K562 (cell line): ENCODE measurements at regions not wholly inside any gene's neighbourhood (a gene's known extent, or its start where the extent isn't known, plus 50 kb on each side); places are given as distances from the start of the nearest gene placed in this dataset.

Source experiments
- ATAC-seq: fragments of 200-7000 bp; cut with Tn5 transposase; 3 replicates; pipeline ENCODE4 v1.9.1; 2020; ENCODE audit warnings: moderate library complexity
- BruUV-seq: library from RNA; stranded (reverse); fragments of 400-500 nt; replicated peaks from 2 replicates; lab custom pipeline; 2021; lab: Mats Ljungman, UMichigan
- CTCF ChIA-PET: fragments of 300-600 bp; formaldehyde crosslinking; extraction: SDS; loops from one replicate; lab custom pipeline; 2021; ENCODE audit warnings: low intra/inter-chr PET ratio; lab: Yijun Ruan, JAX
- POLR2A ChIA-PET: fragments of 300-600, 350-650 bp; sonication (Branson Sonifier 250); formaldehyde crosslinking; extraction: SDS; loops from one replicate; lab custom pipeline; 2021; ENCODE audit warnings: antibody characterized with exemption, inconsistent platforms; lab: Yijun Ruan, JAX
- DNase-seq, 4 experiments: peaks; one replicate each; pipeline versions ENCODE4 v3.0.0 to v3.0.0-alpha.2; 2011 to 2018; ENCODE audit warnings: low spot score in 3 of 4, mixed read lengths in 3 of 4; ENCODE audit errors: extremely low read depth in 1 of 4
- FAIRE-seq: peaks from 2 replicates; lab custom pipeline; 2011; peaks lifted over from hg19 to GRCh38; lab: Jason Lieb, UNC
- H2AFZ ChIP-seq: 2 replicates; pipeline ENCODE4 v1.6.0; 2011; ENCODE audit warnings: low read depth, low read length, control low read depth, inconsistent platforms
- H3K27ac ChIP-seq: fragments of 200-600 bp; 3 replicates; pipeline ENCODE4 v1.8.0; 2011; ENCODE audit warnings: low read depth, mild to moderate bottlenecking, control low read depth, inconsistent platforms, low read length, moderate library complexity, mixed read lengths; ENCODE audit errors: extremely low read depth
- H3K27me3 ChIP-seq, 2 experiments: fragments of 300-600 bp in 1 of 2; 2 replicates in 1 of 2; 3 replicates in 1 of 2; pipeline versions ENCODE4 v1.6.0 to v1.8.0; 2011; ENCODE audit warnings: inconsistent platforms in 2 of 2, low read length in 2 of 2, mild to moderate bottlenecking in 1 of 2, mixed read lengths in 1 of 2, moderate library complexity in 1 of 2; ENCODE audit not compliant: control insufficient read depth in 2 of 2, insufficient read depth in 2 of 2
- H3K36me3 ChIP-seq: fragments of 300-600 bp; 3 replicates; pipeline ENCODE4 v1.8.0; 2011; ENCODE audit warnings: mild to moderate bottlenecking, low read length, inconsistent platforms; ENCODE audit not compliant: control insufficient read depth, insufficient read depth
- H3K4me1 ChIP-seq, 2 experiments: fragments of 200-600 bp in 1 of 2; replicated peaks in 1 of 2; 2 replicates in 1 of 2; 3 replicates in 1 of 2; pipeline versions ENCODE4 v1.5.1 to v1.8.0; 2011; ENCODE audit warnings: inconsistent platforms in 2 of 2, low read length in 2 of 2, mild to moderate bottlenecking in 1 of 2, mixed read lengths in 1 of 2, moderate library complexity in 1 of 2; ENCODE audit not compliant: control insufficient read depth in 2 of 2, insufficient read depth in 2 of 2
- H3K4me2 ChIP-seq: 2 replicates; pipeline ENCODE4 v1.6.1; 2011; ENCODE audit warnings: low read length, control low read depth, inconsistent platforms, mixed read lengths; ENCODE audit not compliant: insufficient read depth
- H3K4me3 ChIP-seq: fragments of 200-600 bp; sonication (generic), shearing (Covaris generic); 2 replicates; pipeline ENCODE4 v1.5.1; 2016; ENCODE audit warnings: control low read depth, inconsistent platforms
- H3K79me2 ChIP-seq: fragments of 200-600 bp; 3 replicates; pipeline ENCODE4 v1.8.0; 2011; ENCODE audit warnings: low read length, inconsistent platforms; ENCODE audit not compliant: control insufficient read depth, insufficient read depth
- H3K9ac ChIP-seq, 2 experiments: 2 replicates each; pipeline versions ENCODE4 v1.6.0 to v1.6.1; 2011; ENCODE audit warnings: low read depth in 2 of 2, low read length in 2 of 2, control low read depth in 1 of 2, inconsistent platforms in 1 of 2, mild to moderate bottlenecking in 1 of 2, mixed read lengths in 1 of 2; ENCODE audit not compliant: insufficient read depth in 1 of 2
- H3K9me1 ChIP-seq: one replicate; pipeline ENCODE4 v1.6.0; 2011; ENCODE audit warnings: inconsistent platforms, mild to moderate bottlenecking, low read length, moderate library complexity; ENCODE audit not compliant: control insufficient read depth, insufficient read depth
- H3K9me3 ChIP-seq: replicated peaks from 2 replicates; pipeline ENCODE4 v1.5.1; 2011; ENCODE audit warnings: low read depth, low read length, inconsistent platforms; ENCODE audit not compliant: control insufficient read depth, insufficient read depth
- H4K20me1 ChIP-seq: replicated peaks from 2 replicates; pipeline ENCODE4 v1.6.1; 2011; ENCODE audit warnings: low read length, inconsistent platforms, mixed read lengths; ENCODE audit not compliant: control insufficient read depth, insufficient read depth
- ATF7 ChIP-seq: fragments of 450-650 bp; IDR thresholded peaks from 2 replicates; pipeline ENCODE4 v1.7.1; 2014; ENCODE audit warnings: mild to moderate bottlenecking, moderate library complexity
- E2F4 ChIP-seq: sonication (generic); formaldehyde crosslinking; IDR thresholded peaks from 2 replicates; pipeline ENCODE4 v1.8.0; 2022; ENCODE audit warnings: mild to moderate bottlenecking, low read depth, missing genetic modification reagents
- FOXM1 ChIP-seq, 2 experiments: fragments of 450-650 bp in 1 of 2; sonication (generic) in 1 of 2; formaldehyde crosslinking in 1 of 2; IDR thresholded peaks; 2 replicates each; pipeline versions ENCODE4 v1.6.1 to v1.9.0; 2017 to 2022; ENCODE audit warnings: low read depth in 2 of 2, mild to moderate bottlenecking in 2 of 2, missing genetic modification reagents in 1 of 2, moderate library complexity in 1 of 2
- ILF3 ChIP-seq: fragments of 450-650 bp; IDR thresholded peaks from 2 replicates; pipeline ENCODE4 v1.6.1; 2018; ENCODE audit warnings: antibody characterized with exemption, mild to moderate bottlenecking, moderate library complexity, borderline replicate concordance
- RB1 ChIP-seq: fragments of 450-650 bp; IDR thresholded peaks from 2 replicates; pipeline ENCODE4 v1.6.1; 2017; ENCODE audit warnings: low read depth, mild to moderate bottlenecking
- SAP30 ChIP-seq: fragments of 200-600 bp; sonication (generic); IDR thresholded peaks from 2 replicates; pipeline ENCODE4 v1.6.1; 2012; ENCODE audit warnings: borderline replicate concordance, low read depth, mild to moderate bottlenecking, moderate library complexity, low read length, control low read depth, inconsistent platforms; ENCODE audit not compliant: insufficient read depth, poor library complexity, severe bottlenecking
- XRCC4 ChIP-seq: IDR thresholded peaks from one replicate; pipeline ENCODE4 v1.6.1; 2011; ENCODE audit not compliant: insufficient read depth, insufficient read length; ENCODE audit errors: extremely low read depth
- ZBTB8A ChIP-seq: fragments of 450-650 bp; IDR thresholded peaks from 2 replicates; pipeline ENCODE4 v1.6.1; 2018; ENCODE audit warnings: mild to moderate bottlenecking, moderate library complexity; ENCODE audit not compliant: partially characterized antibody
- ZNF445 ChIP-seq: fragments of 250-450 bp; sonication (Bioruptor Pico); IDR thresholded peaks from 2 replicates; pipeline ENCODE4 v1.4.0; 2020; ENCODE audit warnings: low read depth, mild to moderate bottlenecking, moderate library complexity
- ZNF785 ChIP-seq: fragments of 250-450 bp; sonication (Bioruptor Pico); IDR thresholded peaks from 2 replicates; pipeline ENCODE4 v1.4.0; 2020; ENCODE audit warnings: mild to moderate bottlenecking
- WGBS: fragments of 100-300 bp; shearing (Covaris generic); methylation state at CpG from one replicate; pipeline ENCODE4 v1.1.6; 2016; ENCODE audit warnings: low coverage, mixed read lengths; ENCODE audit not compliant: insufficient coverage; ENCODE audit errors: missing lambda C conversion rate; 5-methylcytosine and 5-hydroxymethylcytosine counted together
- in situ Hi-C: fragments of 300-500 bp; cut with MboI; formaldehyde crosslinking; loops from 4 replicates; pipeline ENCODE4 v1.15.0; 2018; ENCODE audit warnings: inconsistent platforms, mixed read lengths
- intact Hi-C: fragments of 100-400 bp; cut with micrococcal nuclease; formaldehyde crosslinking; loops from 2 replicates; pipeline ENCODE4 v1.14.2; 2022
- TF ChIP-seq, protein P1 (sequence below), 2 experiments: fragments of 200-800 bp in 1 of 2; sonication (Bioruptor generic) in 1 of 2; sonication (generic) in 1 of 2; formaldehyde crosslinking in 1 of 2; IDR thresholded peaks in 1 of 2; conservative IDR thresholded peaks in 1 of 2; 2 replicates each; pipeline versions ENCODE4 v1.5.0 to v1.6.1; 2016 to 2020; ENCODE audit warnings: missing compliant biosample characterization in 1 of 2, missing genetic modification characterization in 1 of 2, missing genetic modification reagents in 1 of 2
- TF ChIP-seq, protein P2 (sequence below): fragments of 250-450 bp; sonication (Bioruptor Pico); IDR thresholded peaks from 2 replicates; pipeline ENCODE4 v1.8.0; 2022; ENCODE audit warnings: moderate library complexity, mild to moderate bottlenecking, inconsistent platforms

- TF ChIP-seq, protein P1, sequence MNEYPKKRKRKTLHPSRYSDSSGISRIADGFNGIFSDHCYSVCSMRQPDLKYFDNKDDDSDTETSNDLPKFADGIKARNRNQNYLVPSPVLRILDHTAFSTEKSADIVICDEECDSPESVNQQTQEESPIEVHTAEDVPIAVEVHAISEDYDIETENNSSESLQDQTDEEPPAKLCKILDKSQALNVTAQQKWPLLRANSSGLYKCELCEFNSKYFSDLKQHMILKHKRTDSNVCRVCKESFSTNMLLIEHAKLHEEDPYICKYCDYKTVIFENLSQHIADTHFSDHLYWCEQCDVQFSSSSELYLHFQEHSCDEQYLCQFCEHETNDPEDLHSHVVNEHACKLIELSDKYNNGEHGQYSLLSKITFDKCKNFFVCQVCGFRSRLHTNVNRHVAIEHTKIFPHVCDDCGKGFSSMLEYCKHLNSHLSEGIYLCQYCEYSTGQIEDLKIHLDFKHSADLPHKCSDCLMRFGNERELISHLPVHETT (CRISPR knock-in tag; conservative IDR thresholded peaks at IDR 0.05 in 1 of 2, IDR thresholded peaks at IDR 0.05 in 1 of 2), result no peak
- TF ChIP-seq XRCC4 (no peak), ZBTB8A (no peak), ATF7 (no peak), ILF3 (no peak), SAP30 (no peak)
- TF ChIP-seq, protein P2, sequence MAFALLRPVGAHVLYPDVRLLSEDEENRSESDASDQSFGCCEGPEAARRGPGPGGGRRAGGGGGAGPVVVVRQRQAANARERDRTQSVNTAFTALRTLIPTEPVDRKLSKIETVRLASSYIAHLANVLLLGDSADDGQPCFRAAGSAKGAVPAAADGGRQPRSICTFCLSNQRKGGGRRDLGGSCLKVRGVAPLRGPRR (CRISPR knock-in tag), result no peak
Measured at GRCh38 chr17:59456428-59456827, 109.0 kb upstream of the DHX40 start (continued).

DNA sequence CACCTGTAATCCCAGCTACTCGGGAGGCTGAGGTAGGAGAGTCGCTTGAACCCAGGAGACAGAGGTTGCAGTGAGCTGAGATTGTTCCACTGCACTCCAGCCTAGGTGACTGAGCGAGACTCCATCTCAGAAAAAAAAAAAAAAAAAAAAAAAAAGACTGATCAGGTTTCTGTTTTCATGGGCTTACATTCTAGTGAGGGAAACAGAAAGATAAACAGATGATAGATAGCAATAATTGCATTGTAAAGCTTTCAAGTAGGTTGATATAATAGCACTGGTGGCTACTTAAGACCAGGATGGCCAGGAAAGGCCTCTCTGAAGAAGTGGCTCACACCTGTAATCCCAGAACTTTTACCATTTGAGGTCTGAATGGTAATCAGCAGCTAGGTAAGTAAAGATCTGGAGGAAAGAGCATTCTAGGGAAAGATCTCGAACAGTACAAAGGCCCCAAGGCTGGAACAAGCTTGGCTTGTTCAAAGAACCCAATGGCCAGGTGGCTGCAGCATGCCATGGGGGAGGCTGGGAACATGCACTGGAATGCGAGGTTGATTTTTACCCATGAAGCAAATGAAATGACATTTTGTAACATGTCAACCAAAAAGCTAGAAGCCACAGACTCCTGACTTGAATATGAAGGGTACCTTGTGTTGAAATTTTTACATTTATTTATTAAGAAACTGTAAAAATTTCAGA lies 108.3 kb upstream of the DHX40 start:
- BruUV-seq, result no TSS peak
- in situ Hi-C loops, result no loop called here
- TF ChIP-seq E2F4 (CRISPR knock-in tag) (no peak), ZNF785 (CRISPR knock-in tag) (no peak), FOXM1 (IDR thresholded peaks at IDR 0.05; ENCODE audit: low read depth) (no peak), FOXM1 (CRISPR knock-in tag; IDR thresholded peaks at IDR 0.05; ENCODE audit: low read depth) (no peak), ZNF445 (CRISPR knock-in tag) (no peak), RB1 (no peak)
- FAIRE-seq (no peak), DNase-seq (no peak), ATAC-seq (no peak)
- Histone ChIP-seq H3K9me1 (no peaks in the 10 kb centered on the region), H3K79me2 (no peaks in the 10 kb centered on the region), H3K4me3 (no peak overlapping the region), H3K36me3 (no peaks in the 10 kb centered on the region), H3K4me1 (peaks cover 0 to 3% of the 10 kb centered on the region in 2 experiments; a peak in 2 of 5 replicates), H3K9me3 (no peaks in the 10 kb centered on the region), H3K27ac (no peak overlapping the region), H3K9ac (no peak overlapping the region), H4K20me1 (no peaks in the 10 kb centered on the region; the same call in 1 of the 2 replicates), H2AFZ (no peak overlapping the region), H3K27me3 (peaks cover 2 to 14% of the 10 kb centered on the region in 2 experiments; a peak in 2 of 5 replicates), H3K4me2 (no peak overlapping the region)
- intact Hi-C loops, result loop anchor here (10.0 kb wide), 1 partner anchor 98 kb away; no protein-coding TSS in a partner anchor
- ChIA-PET CTCF (no interaction called here), POLR2A (no interaction called here)
- 6% methylated on average over 4 of the region's 5 CpGs for WGBS
